ENCODE measurements at regions not wholly inside any gene's neighbourhood (a gene's known extent, or its start where the extent isn't known, plus 50 kb on each side); places are given as distances from the start of the nearest gene placed in this dataset.

DNA sequence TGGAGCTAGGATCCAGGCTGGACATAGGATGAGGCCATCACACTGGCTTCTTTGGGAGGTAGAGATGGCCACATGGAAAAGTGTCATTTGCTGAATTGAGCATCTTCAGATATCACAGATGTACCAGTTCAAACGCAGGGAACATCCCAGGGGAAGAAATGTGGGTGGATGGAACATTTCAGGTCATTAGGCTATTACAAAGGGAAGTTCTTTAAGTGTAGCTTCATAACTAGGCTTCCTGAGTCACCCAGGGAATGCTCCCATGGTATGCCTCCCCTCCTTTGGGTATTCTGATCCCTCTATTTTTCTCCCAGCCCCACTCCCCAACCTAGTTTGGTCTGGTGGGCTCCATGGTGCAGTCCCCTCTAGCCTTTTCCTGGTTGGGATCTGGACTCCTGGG lies 69.8 kb upstream of the IRX3 start:
- no peak for TF ChIP-seq POLR2AphosphoS5 (IDR thresholded peaks at IDR 0.05; ENCODE audit: low read depth, low read length)
- TF ChIP-seq TAF1 (IDR thresholded peaks at IDR 0.05; ENCODE audit: borderline replicate concordance, insufficient read depth, low read length): no peak
- TF ChIP-seq REST (IDR thresholded peaks at IDR 0.05; ENCODE audit: insufficient read depth in 1 of 2, low read depth in 2 of 2, low read length in 2 of 2): no peak
- TF ChIP-seq SIN3A (IDR thresholded peaks at IDR 0.05; ENCODE audit: borderline replicate concordance, insufficient read depth, low read length): no peak
